CD4-positive, alpha-beta T cell treated with Interleukin-4 for 1 hour (primary cell): ENCODE measurements at regions not wholly inside any gene's neighbourhood (a gene's known extent, or its start where the extent isn't known, plus 50 kb on each side); places are given as distances from the start of the nearest gene placed in this dataset.

Source experiments
- DNase-seq, 2 donors: peaks; one replicate each; pipeline ENCODE4 v3.0.0-alpha.2; 2020 to 2022

GRCh38 chr14:98947911-98948595 is 323.9 kb downstream of the BCL11B start:
- DNase-seq = no peak

- no peak for DNase-seq
Measured at GRCh38 chr14:98949051-98949450, 322.9 kb downstream of the BCL11B start.

GRCh38 chr14:98949481-98950135 is 322.4 kb downstream of the BCL11B start:
- no peak for DNase-seq

- no peak for DNase-seq
Measured at GRCh38 chr14:98950353-98950895, 321.6 kb downstream of the BCL11B start.

- no peak for DNase-seq
Measured at GRCh38 chr14:98951031-98951430, 321.0 kb downstream of the BCL11B start.

GRCh38 chr14:98951521-98952152 is 320.4 kb downstream of the BCL11B start:
- DNase-seq = no peak

GRCh38 chr14:98952593-98953350 is 319.2 kb downstream of the BCL11B start:
- no peak for DNase-seq

GRCh38 chr14:98953551-98954348 is 318.2 kb downstream of the BCL11B start:
- peak in 1 of 2 donors; percentile 20 for DNase-seq

GRCh38 chr14:98954349-98955000 is 317.5 kb downstream of the BCL11B start:
- no peak for DNase-seq

GRCh38 chr14:98955036-98955740 is 316.8 kb downstream of the BCL11B start:
- no peak for DNase-seq

- DNase-seq = no peak
Measured at GRCh38 chr14:98955741-98956070, 316.3 kb downstream of the BCL11B start.

- DNase-seq = no peak
Measured at GRCh38 chr14:98956181-98956580, 315.8 kb downstream of the BCL11B start.

- DNase-seq = no peak
Measured at GRCh38 chr14:98956661-98957060, 315.3 kb downstream of the BCL11B start.

- DNase-seq = peak in 1 of 2 donors; percentile 71
Measured at GRCh38 chr14:98957211-98958047, 314.6 kb downstream of the BCL11B start.

- DNase-seq = no peak
Measured at GRCh38 chr14:98958048-98958631, 313.9 kb downstream of the BCL11B start.

GRCh38 chr14:98958632-98959031 is 313.4 kb downstream of the BCL11B start:
- no peak for DNase-seq

GRCh38 chr14:98959410-98959809 is 312.6 kb downstream of the BCL11B start:
- no peak for DNase-seq

- DNase-seq = no peak
Measured at GRCh38 chr14:98959958-98960616, 311.9 kb downstream of the BCL11B start.

GRCh38 chr14:98960617-98961013 is 311.4 kb downstream of the BCL11B start:
- no peak for DNase-seq
